SK-N-SH treated with all-trans-retinoic acid at 6 μM for 48 hours (cell line): ENCODE measurements at regions not wholly inside any gene's neighbourhood (a gene's known extent, or its start where the extent isn't known, plus 50 kb on each side); places are given as distances from the start of the nearest gene placed in this dataset.

Experiments
- ATAC-seq: fragments of 200-7000 bp; cut with Tn5 transposase; 3 replicates; pipeline ENCODE4 v1.9.1; 2020; ENCODE audit warnings: mild to moderate bottlenecking, moderate library complexity
- ARNTL ChIP-seq: fragments of 450-650 bp; formaldehyde crosslinking; IDR thresholded peaks from 2 replicates; pipeline ENCODE4 v1.5.0; 2020; ENCODE audit warnings: low read depth, mild to moderate bottlenecking, moderate library complexity, borderline replicate concordance
- BACH2 ChIP-seq: fragments of 250-450 bp; sonication (Bioruptor Pico); IDR thresholded peaks from 2 replicates; pipeline ENCODE4 v1.9.0; 2021; ENCODE audit warnings: mild to moderate bottlenecking, borderline replicate concordance
- CSDC2 ChIP-seq: fragments of 250-450 bp; sonication (Bioruptor Pico); IDR thresholded peaks from 2 replicates; pipeline ENCODE4 v1.5.0; 2020; ENCODE audit warnings: mild to moderate bottlenecking, moderate library complexity
- CSRNP3 ChIP-seq: fragments of 250-450 bp; sonication (Bioruptor Pico); IDR thresholded peaks from 2 replicates; pipeline ENCODE4 v1.5.1; 2021; ENCODE audit warnings: mild to moderate bottlenecking, moderate library complexity
- ESRRG ChIP-seq: fragments of 250-450 bp; sonication (Bioruptor Pico); IDR thresholded peaks from 2 replicates; pipeline ENCODE4 v1.6.1; 2021; ENCODE audit warnings: mild to moderate bottlenecking
- OSR1 ChIP-seq: fragments of 250-450 bp; sonication (Bioruptor Pico); IDR thresholded peaks from 2 replicates; pipeline ENCODE4 v1.8.0; 2022; ENCODE audit warnings: moderate library complexity, mild to moderate bottlenecking, inconsistent platforms
- PPARA ChIP-seq: fragments of 250-450 bp; sonication (Bioruptor Pico); IDR thresholded peaks from 2 replicates; pipeline ENCODE4 v1.5.0; 2020; ENCODE audit warnings: mild to moderate bottlenecking, borderline replicate concordance
- RARB ChIP-seq: fragments of 250-450 bp; sonication (Bioruptor Pico); IDR thresholded peaks from 2 replicates; pipeline ENCODE4 v1.8.0; 2021; ENCODE audit warnings: mild to moderate bottlenecking, moderate library complexity
- SNAI2 ChIP-seq: fragments of 250-450 bp; sonication (Bioruptor Pico); IDR thresholded peaks from 2 replicates; pipeline ENCODE4 v1.5.0; 2020; ENCODE audit warnings: mild to moderate bottlenecking, moderate library complexity
- TCF4 ChIP-seq: fragments of 250-450 bp; sonication (Bioruptor Pico); IDR thresholded peaks from 2 replicates; pipeline ENCODE4 v1.8.0; 2021; ENCODE audit warnings: mild to moderate bottlenecking, moderate library complexity, borderline replicate concordance
- TOX ChIP-seq: fragments of 250-450 bp; sonication (Bioruptor Pico); IDR thresholded peaks from 2 replicates; pipeline ENCODE4 v1.8.0; 2021; ENCODE audit warnings: mild to moderate bottlenecking, moderate library complexity, borderline replicate concordance
- ZFP3 ChIP-seq: fragments of 250-450 bp; sonication (Bioruptor Pico); IDR thresholded peaks from 2 replicates; pipeline ENCODE4 v1.5.0; 2020; ENCODE audit warnings: mild to moderate bottlenecking, moderate library complexity
- ZFP30 ChIP-seq: fragments of 450-650 bp; formaldehyde crosslinking; IDR thresholded peaks from 2 replicates; pipeline ENCODE4 v1.5.0; 2022; ENCODE audit warnings: mild to moderate bottlenecking, moderate library complexity
- ZNF565 ChIP-seq: fragments of 450-650 bp; formaldehyde crosslinking; conservative IDR thresholded peaks from 2 replicates; pipeline ENCODE4 v1.5.0; 2020; ENCODE audit warnings: low read depth, mild to moderate bottlenecking, moderate library complexity
- ZNF70 ChIP-seq: fragments of 450-650 bp; formaldehyde crosslinking; IDR thresholded peaks from 2 replicates; pipeline ENCODE4 v1.5.0; 2020; ENCODE audit warnings: mild to moderate bottlenecking, moderate library complexity
- ZNF8 ChIP-seq: fragments of 450-650 bp; formaldehyde crosslinking; IDR thresholded peaks from 2 replicates; pipeline ENCODE4 v1.5.0; 2020; ENCODE audit warnings: mild to moderate bottlenecking, moderate library complexity
- TF ChIP-seq, protein P1 (sequence below): fragments of 250-450 bp; sonication (Bioruptor Pico); IDR thresholded peaks from 2 replicates; pipeline ENCODE4 v1.5.0; 2020; ENCODE audit warnings: mild to moderate bottlenecking, moderate library complexity
- TF ChIP-seq, protein P2 (sequence below): fragments of 250-450 bp; sonication (Bioruptor Pico); IDR thresholded peaks from 2 replicates; pipeline ENCODE4 v1.8.0; 2021; ENCODE audit warnings: low read depth, mild to moderate bottlenecking, moderate library complexity, borderline replicate concordance
- TF ChIP-seq, protein P3 (sequence below): fragments of 250-450 bp; sonication (Bioruptor Pico); IDR thresholded peaks from 2 replicates; pipeline ENCODE4 v1.8.0; 2020; ENCODE audit warnings: mild to moderate bottlenecking, moderate library complexity, borderline replicate concordance
- TF ChIP-seq, protein P4 (sequence below): fragments of 250-450 bp; sonication (Bioruptor Pico); IDR thresholded peaks from 2 replicates; pipeline ENCODE4 v1.5.1; 2020; ENCODE audit warnings: low read depth, mild to moderate bottlenecking, moderate library complexity

GRCh38 chr5:82419559-82420332 is 141.6 kb upstream of the RPS23 start:
- no peak for ATAC-seq
- TF ChIP-seq CSRNP3 (CRISPR knock-in tag) (no peak), ESRRG (CRISPR knock-in tag) (no peak), OSR1 (no peak), CSDC2 (CRISPR knock-in tag) (no peak), ZFP3 (CRISPR knock-in tag) (no peak), PPARA (CRISPR knock-in tag) (no peak)
- TF ChIP-seq, protein P1, sequence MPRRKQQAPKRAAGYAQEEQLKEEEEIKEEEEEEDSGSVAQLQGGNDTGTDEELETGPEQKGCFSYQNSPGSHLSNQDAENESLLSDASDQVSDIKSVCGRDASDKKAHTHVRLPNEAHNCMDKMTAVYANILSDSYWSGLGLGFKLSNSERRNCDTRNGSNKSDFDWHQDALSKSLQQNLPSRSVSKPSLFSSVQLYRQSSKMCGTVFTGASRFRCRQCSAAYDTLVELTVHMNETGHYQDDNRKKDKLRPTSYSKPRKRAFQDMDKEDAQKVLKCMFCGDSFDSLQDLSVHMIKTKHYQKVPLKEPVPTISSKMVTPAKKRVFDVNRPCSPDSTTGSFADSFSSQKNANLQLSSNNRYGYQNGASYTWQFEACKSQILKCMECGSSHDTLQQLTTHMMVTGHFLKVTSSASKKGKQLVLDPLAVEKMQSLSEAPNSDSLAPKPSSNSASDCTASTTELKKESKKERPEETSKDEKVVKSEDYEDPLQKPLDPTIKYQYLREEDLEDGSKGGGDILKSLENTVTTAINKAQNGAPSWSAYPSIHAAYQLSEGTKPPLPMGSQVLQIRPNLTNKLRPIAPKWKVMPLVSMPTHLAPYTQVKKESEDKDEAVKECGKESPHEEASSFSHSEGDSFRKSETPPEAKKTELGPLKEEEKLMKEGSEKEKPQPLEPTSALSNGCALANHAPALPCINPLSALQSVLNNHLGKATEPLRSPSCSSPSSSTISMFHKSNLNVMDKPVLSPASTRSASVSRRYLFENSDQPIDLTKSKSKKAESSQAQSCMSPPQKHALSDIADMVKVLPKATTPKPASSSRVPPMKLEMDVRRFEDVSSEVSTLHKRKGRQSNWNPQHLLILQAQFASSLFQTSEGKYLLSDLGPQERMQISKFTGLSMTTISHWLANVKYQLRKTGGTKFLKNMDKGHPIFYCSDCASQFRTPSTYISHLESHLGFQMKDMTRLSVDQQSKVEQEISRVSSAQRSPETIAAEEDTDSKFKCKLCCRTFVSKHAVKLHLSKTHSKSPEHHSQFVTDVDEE (CRISPR knock-in tag), result no peak

DNA sequence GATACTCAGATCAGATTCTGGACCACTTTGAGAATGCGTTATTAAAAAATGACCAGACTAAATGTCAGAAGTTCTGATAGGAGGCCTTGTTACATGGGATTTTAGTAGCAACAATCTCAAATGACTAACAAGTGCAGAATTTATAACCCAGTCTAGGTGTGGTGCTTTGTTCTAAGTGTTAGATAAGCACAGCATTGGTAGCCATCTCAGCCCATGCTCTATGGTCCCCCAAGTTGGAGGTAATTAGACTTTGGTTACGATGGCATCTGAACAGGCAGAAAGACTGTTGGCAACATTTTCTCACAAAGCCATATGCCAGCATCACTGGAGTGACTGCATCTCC is 140.4 kb upstream of the RPS23 start:
- no peak for TF ChIP-seq ZFP30
- TF ChIP-seq, protein P2, sequence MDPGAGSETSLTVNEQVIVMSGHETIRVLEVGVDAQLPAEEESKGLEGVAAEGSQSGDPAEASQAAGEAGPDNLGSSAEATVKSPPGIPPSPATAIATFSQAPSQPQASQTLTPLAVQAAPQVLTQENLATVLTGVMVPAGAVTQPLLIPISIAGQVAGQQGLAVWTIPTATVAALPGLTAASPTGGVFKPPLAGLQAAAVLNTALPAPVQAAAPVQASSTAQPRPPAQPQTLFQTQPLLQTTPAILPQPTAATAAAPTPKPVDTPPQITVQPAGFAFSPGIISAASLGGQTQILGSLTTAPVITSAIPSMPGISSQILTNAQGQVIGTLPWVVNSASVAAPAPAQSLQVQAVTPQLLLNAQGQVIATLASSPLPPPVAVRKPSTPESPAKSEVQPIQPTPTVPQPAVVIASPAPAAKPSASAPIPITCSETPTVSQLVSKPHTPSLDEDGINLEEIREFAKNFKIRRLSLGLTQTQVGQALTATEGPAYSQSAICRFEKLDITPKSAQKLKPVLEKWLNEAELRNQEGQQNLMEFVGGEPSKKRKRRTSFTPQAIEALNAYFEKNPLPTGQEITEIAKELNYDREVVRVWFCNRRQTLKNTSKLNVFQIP (CRISPR knock-in tag), result no peak
- TF ChIP-seq OSR1, result no peak
- TF ChIP-seq CSRNP3 (CRISPR knock-in tag), result no peak
- TF ChIP-seq, protein P1 (CRISPR knock-in tag), result no peak
- TF ChIP-seq ZNF70 (CRISPR knock-in tag), result no peak
- no peak for TF ChIP-seq ZNF565 (CRISPR knock-in tag)
- no peak for TF ChIP-seq PPARA (CRISPR knock-in tag)
- TF ChIP-seq SNAI2 (CRISPR knock-in tag), result no peak
- no peak for TF ChIP-seq TOX (CRISPR knock-in tag)
- no peak for TF ChIP-seq TCF4 (CRISPR knock-in tag)
- no peak for TF ChIP-seq ZNF8 (CRISPR knock-in tag)
- TF ChIP-seq, protein P3, sequence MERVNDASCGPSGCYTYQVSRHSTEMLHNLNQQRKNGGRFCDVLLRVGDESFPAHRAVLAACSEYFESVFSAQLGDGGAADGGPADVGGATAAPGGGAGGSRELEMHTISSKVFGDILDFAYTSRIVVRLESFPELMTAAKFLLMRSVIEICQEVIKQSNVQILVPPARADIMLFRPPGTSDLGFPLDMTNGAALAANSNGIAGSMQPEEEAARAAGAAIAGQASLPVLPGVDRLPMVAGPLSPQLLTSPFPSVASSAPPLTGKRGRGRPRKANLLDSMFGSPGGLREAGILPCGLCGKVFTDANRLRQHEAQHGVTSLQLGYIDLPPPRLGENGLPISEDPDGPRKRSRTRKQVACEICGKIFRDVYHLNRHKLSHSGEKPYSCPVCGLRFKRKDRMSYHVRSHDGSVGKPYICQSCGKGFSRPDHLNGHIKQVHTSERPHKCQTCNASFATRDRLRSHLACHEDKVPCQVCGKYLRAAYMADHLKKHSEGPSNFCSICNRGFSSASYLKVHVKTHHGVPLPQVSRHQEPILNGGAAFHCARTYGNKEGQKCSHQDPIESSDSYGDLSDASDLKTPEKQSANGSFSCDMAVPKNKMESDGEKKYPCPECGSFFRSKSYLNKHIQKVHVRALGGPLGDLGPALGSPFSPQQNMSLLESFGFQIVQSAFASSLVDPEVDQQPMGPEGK, result no peak
- no peak for TF ChIP-seq ESRRG (CRISPR knock-in tag)
- TF ChIP-seq CSDC2 (CRISPR knock-in tag), result no peak
- no peak for TF ChIP-seq BACH2 (CRISPR knock-in tag)
- TF ChIP-seq ZFP3 (CRISPR knock-in tag), result no peak
- TF ChIP-seq ARNTL, result no peak
- TF ChIP-seq, protein P4, sequence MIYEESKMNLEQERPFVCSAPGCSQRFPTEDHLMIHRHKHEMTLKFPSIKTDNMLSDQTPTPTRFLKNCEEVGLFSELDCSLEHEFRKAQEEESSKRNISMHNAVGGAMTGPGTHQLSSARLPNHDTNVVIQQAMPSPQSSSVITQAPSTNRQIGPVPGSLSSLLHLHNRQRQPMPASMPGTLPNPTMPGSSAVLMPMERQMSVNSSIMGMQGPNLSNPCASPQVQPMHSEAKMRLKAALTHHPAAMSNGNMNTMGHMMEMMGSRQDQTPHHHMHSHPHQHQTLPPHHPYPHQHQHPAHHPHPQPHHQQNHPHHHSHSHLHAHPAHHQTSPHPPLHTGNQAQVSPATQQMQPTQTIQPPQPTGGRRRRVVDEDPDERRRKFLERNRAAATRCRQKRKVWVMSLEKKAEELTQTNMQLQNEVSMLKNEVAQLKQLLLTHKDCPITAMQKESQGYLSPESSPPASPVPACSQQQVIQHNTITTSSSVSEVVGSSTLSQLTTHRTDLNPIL (CRISPR knock-in tag), result no peak
- TF ChIP-seq RARB (CRISPR knock-in tag), result no peak
- ATAC-seq, result no peak
